Tibial artery (tissue), 4 donors: ENCODE measurements at regions not wholly inside any gene's neighbourhood (a gene's known extent, or its start where the extent isn't known, plus 50 kb on each side); places are given as distances from the start of the nearest gene placed in this dataset.

ENCODE experiments used
- DNase-seq, 2 donors: peaks; one replicate each; pipeline ENCODE4 v3.0.0-alpha.2; 2019
- H3K27ac ChIP-seq, 2 donors: fragments of 200-600 bp; sonication (generic) in 1 of 2; 1 replicate in 1 of 2; 2 replicates in 1 of 2; pipeline ENCODE4 v1.5.1; 2018 to 2019; ENCODE audit warnings: mild to moderate bottlenecking in 1 of 2
- H3K27me3 ChIP-seq, 2 donors: fragments of 200-600 bp; sonication (generic) in 1 of 2; one replicate each; pipeline versions ENCODE4 v1.5.1 to v1.6.0; 2016 to 2019
- H3K36me3 ChIP-seq, 3 donors: fragments of 200-600 bp; sonication (generic) in 2 of 3; one replicate each; pipeline ENCODE4 v1.5.1; 2016 to 2019; ENCODE audit warnings: mild to moderate bottlenecking in 2 of 3
- H3K4me1 ChIP-seq, 4 donors: fragments of 200-600 bp; sonication (generic) in 2 of 4; 1 replicate in 3 of 4; 2 replicates in 1 of 4; pipeline ENCODE4 v1.5.1; 2016 to 2019
- H3K4me3 ChIP-seq, 2 donors: fragments of 200-600 bp; sonication (generic) in 1 of 2; 1 replicate in 1 of 2; 2 replicates in 1 of 2; pipeline ENCODE4 v1.5.1; 2018 to 2019; ENCODE audit warnings: mild to moderate bottlenecking in 2 of 2
- H3K9me3 ChIP-seq, 3 donors: fragments of 200-600 bp; sonication (generic) in 1 of 3; one replicate each; pipeline ENCODE4 v1.5.1; 2016 to 2019
- intact Hi-C: fragments of 100-400 bp; cut with DNase I; formaldehyde crosslinking; loops from one replicate; pipeline ENCODE4 v1.15.0; 2023; ENCODE audit warnings: low total_unique reads
- TF ChIP-seq, protein P1 (sequence below), 2 experiments: fragments of 200-600 bp in 1 of 2; fragments of 450-650 bp in 1 of 2; IDR thresholded peaks; one replicate each; pipeline ENCODE4 v1.5.1; 2017 to 2019; ENCODE audit warnings: antibody characterized with exemption in 2 of 2, mild to moderate bottlenecking in 1 of 2, moderate library complexity in 1 of 2

DNA sequence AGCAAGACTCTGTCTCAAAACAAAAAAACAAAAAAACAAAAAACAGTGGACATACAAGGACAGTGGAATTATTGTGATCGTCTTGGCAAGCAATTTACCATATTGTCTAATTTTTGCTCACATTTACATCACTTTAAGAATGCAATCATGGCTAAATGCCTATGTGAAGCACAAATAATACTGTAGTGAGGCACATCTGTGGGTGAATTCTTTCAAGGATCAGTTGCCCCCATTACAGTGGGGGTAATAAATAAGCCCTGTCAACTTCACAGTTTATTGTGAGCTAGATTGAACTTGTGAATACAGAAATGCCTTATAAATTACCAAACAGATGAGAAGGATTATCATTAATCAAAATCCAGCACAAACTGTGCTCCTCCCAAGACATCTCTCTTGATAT is 150.2 kb upstream of the PAPPA start:
- H3K36me3 ChIP-seq: no peaks in the 10 kb centered on the region
- DNase-seq: no peak
- no peak overlapping the region for H3K4me3 ChIP-seq
- TF ChIP-seq, protein P1, sequence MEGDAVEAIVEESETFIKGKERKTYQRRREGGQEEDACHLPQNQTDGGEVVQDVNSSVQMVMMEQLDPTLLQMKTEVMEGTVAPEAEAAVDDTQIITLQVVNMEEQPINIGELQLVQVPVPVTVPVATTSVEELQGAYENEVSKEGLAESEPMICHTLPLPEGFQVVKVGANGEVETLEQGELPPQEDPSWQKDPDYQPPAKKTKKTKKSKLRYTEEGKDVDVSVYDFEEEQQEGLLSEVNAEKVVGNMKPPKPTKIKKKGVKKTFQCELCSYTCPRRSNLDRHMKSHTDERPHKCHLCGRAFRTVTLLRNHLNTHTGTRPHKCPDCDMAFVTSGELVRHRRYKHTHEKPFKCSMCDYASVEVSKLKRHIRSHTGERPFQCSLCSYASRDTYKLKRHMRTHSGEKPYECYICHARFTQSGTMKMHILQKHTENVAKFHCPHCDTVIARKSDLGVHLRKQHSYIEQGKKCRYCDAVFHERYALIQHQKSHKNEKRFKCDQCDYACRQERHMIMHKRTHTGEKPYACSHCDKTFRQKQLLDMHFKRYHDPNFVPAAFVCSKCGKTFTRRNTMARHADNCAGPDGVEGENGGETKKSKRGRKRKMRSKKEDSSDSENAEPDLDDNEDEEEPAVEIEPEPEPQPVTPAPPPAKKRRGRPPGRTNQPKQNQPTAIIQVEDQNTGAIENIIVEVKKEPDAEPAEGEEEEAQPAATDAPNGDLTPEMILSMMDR (IDR thresholded peaks at IDR 0.05): no peak
- H3K9me3 ChIP-seq: no peaks in the 10 kb centered on the region
- no peaks in the 10 kb centered on the region for H3K4me1 ChIP-seq
- H3K27ac ChIP-seq: no peak overlapping the region
- intact Hi-C loops: no loop called here
- no peaks in the 10 kb centered on the region for H3K27me3 ChIP-seq

DNA sequence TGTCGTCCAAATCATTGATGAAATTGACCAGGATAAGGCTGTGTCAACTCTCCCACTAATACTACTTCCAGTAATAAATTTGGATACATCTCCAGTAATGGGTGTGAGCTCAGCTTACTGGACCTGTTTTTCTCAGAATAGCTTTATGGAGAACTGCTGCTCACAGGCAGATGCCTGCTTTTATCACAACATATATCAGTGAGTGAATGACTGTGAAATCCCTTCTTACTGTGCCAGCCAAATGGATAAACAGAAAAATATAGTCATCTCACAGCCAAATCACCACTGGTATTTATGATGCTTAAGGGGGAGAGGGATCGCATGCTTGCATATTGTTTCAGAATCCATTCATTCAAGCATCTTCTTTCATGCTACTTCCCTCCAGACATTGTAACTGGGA is 148.4 kb upstream of the PAPPA start:
- H3K4me3 ChIP-seq: no peak overlapping the region
- TF ChIP-seq, protein P1 (IDR thresholded peaks at IDR 0.05): no peak
- no peaks in the 10 kb centered on the region for H3K36me3 ChIP-seq
- peaks cover 0 to 3% (median 0%) of the 10 kb centered on the region in 3 donors for H3K9me3 ChIP-seq
- no peaks in the 10 kb centered on the region for H3K4me1 ChIP-seq
- DNase-seq: no peak
- H3K27ac ChIP-seq: no peak overlapping the region
- no peaks in the 10 kb centered on the region for H3K27me3 ChIP-seq
- intact Hi-C loops: no loop called here

DNA sequence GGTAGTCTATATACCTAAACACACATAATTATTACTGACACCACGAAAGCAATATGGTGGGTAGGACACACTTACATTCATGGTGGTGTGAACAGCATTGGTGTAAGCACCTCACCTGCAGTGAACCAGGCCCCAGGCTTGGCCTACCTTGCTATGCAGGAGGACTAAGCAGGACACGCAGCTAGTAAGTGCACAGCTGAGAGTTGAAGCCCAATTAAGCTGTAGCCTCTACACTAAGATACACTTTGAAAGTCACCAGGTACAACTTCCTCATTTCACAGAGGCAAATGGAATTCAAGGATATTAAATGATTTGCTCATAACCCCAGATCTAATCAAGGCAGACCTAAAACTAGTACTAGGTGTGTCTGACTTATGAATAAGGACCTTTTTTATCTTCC is 145.8 kb upstream of the PAPPA start:
- Histone ChIP-seq H3K4me3 (no peak overlapping the region), H3K4me1 (no peaks in the 10 kb centered on the region), H3K9me3 (peaks cover 0 to 3% (median 0%) of the 10 kb centered on the region in 3 donors), H3K27me3 (no peaks in the 10 kb centered on the region), H3K27ac (no peak overlapping the region), H3K36me3 (no peaks in the 10 kb centered on the region)
- TF ChIP-seq, protein P1 (IDR thresholded peaks at IDR 0.05): no peak
- intact Hi-C loops: no loop called here
- DNase-seq: no peak

DNA sequence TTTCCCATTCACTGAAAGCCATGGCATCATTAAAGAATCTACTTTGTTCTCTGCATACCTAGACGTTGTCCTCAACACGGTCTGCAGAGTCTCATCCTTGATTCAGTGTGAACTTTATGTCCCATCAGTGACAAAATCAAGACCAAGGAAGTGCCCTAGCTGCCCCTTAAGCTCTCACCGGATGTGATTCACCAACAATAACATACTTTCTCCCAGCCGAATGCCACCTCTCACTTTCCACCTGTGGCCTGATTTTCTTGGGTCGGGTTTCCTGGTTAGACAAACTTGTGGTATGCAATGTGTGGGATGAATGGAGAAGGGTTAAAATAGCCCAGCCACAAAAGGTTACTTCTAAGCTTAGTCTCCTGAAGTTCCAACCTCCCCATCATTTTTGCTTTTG is 145.3 kb upstream of the PAPPA start:
- H3K9me3 ChIP-seq: peaks cover 0 to 3% (median 0%) of the 10 kb centered on the region in 3 donors
- no peak overlapping the region for H3K27ac ChIP-seq
- no peaks in the 10 kb centered on the region for H3K4me1 ChIP-seq
- H3K36me3 ChIP-seq: no peaks in the 10 kb centered on the region
- H3K4me3 ChIP-seq: no peak overlapping the region
- H3K27me3 ChIP-seq: no peaks in the 10 kb centered on the region
- intact Hi-C loops: no loop called here
- TF ChIP-seq, protein P1 (IDR thresholded peaks at IDR 0.05): no peak
- no peak for DNase-seq

DNA sequence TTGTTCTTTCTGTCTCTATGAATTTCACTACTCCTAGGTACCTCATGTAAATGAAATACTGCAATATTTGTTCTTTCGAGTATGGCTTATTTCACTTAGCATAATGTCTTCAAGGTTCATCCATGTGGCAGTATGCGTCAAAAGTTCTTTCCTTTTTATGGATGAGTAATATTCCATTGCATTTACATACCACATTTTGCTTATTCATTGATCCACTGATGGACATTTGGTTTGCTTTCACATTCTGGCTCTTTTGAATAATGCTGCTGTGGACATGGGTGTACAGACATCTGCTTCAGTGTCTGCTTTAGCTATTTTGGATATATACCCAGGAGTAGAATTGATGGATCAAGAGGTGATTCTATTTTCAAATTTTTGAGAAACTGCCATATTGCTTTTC is 144.2 kb upstream of the PAPPA start:
- Histone ChIP-seq H3K27ac (no peak overlapping the region), H3K4me3 (no peak overlapping the region), H3K36me3 (no peaks in the 10 kb centered on the region), H3K27me3 (no peaks in the 10 kb centered on the region), H3K9me3 (peaks cover 0 to 3% (median 0%) of the 10 kb centered on the region in 3 donors), H3K4me1 (no peaks in the 10 kb centered on the region)
- intact Hi-C loops: no loop called here
- DNase-seq: no peak
- TF ChIP-seq, protein P1 (IDR thresholded peaks at IDR 0.05): no peak

DNA sequence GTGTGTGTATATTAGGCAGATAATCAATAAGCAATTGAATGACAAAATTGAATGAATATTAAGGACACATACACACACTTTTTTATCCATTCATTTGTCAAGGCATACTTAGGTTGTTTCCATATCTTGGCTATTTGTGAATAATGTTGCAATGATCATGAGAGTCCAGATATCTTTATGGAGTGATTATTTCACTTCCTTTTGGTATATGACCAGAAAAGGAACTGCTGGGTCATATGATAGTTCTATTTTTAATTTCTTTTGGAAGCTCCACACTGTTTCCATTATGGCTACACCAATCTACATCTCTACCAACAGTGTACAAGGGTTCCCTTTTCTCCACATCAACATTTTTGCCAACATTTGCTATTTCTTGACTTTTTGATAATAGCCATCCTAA is 137.7 kb upstream of the PAPPA start:
- Histone ChIP-seq H3K27me3 (no peaks in the 10 kb centered on the region), H3K4me3 (no peak overlapping the region), H3K36me3 (no peaks in the 10 kb centered on the region), H3K9me3 (no peaks in the 10 kb centered on the region), H3K27ac (no peak overlapping the region), H3K4me1 (no peaks in the 10 kb centered on the region)
- intact Hi-C loops: no loop called here
- TF ChIP-seq, protein P1 (IDR thresholded peaks at IDR 0.05): no peak
- DNase-seq: no peak
